Gastroesophageal sphincter (tissue), 4 donors: ENCODE measurements at regions not wholly inside any gene's neighbourhood (a gene's known extent, or its start where the extent isn't known, plus 50 kb on each side); places are given as distances from the start of the nearest gene placed in this dataset.

ENCODE experiments used
- ATAC-seq: fragments of 150-250 bp; one replicate; pipeline ENCODE4 v1.9.1; 2016; ENCODE audit warnings: mild to moderate bottlenecking, moderate library complexity
- H3K27ac ChIP-seq, 4 donors: fragments of 200-600 bp; sonication (generic) in 3 of 4; 1 replicate in 3 of 4; 2 replicates in 1 of 4; pipeline ENCODE4 v1.5.1; 2016 to 2019
- H3K27me3 ChIP-seq: fragments of 200-600 bp; sonication (generic); one replicate; pipeline ENCODE4 v1.5.1; 2019
- H3K36me3 ChIP-seq, 2 donors: fragments of 200-600 bp; sonication (generic); one replicate each; pipeline ENCODE4 v1.5.1; 2019; ENCODE audit warnings: control low read depth in 1 of 2
- H3K4me1 ChIP-seq, 3 donors: fragments of 200-600 bp; sonication (generic); 1 replicate in 2 of 3; 2 replicates in 1 of 3; pipeline ENCODE4 v1.5.1; 2016 to 2019; ENCODE audit warnings: control low read depth in 2 of 3
- H3K4me3 ChIP-seq, 2 donors: fragments of 200-600 bp; sonication (generic); one replicate each; pipeline ENCODE4 v1.5.1; 2019; ENCODE audit warnings: mild to moderate bottlenecking in 1 of 2, moderate library complexity in 1 of 2
- H3K9me3 ChIP-seq, 3 donors: fragments of 200-600 bp; sonication (generic); one replicate each; pipeline ENCODE4 v1.5.1; 2017 to 2019; ENCODE audit warnings: control low read depth in 2 of 3
- EP300 ChIP-seq: sonication (generic); formaldehyde crosslinking; IDR thresholded peaks from one replicate; pipeline ENCODE4 v1.6.1; 2017; ENCODE audit warnings: antibody characterized with exemption, mild to moderate bottlenecking
- POLR2A ChIP-seq, 2 donors: fragments of 450-650 bp; IDR thresholded peaks; one replicate each; pipeline ENCODE4 v1.6.1; 2017; ENCODE audit warnings: antibody characterized with exemption in 2 of 2, mild to moderate bottlenecking in 2 of 2, moderate library complexity in 1 of 2
- POLR2AphosphoS5 ChIP-seq: sonication (generic); formaldehyde crosslinking; IDR thresholded peaks from one replicate; pipeline ENCODE4 v1.6.1; 2017; ENCODE audit warnings: antibody characterized with exemption
- WGBS, 2 donors: methylation state at CpG; one replicate each; pipeline ENCODE4 v1.1.5; 2018; ENCODE audit warnings: low coverage in 1 of 2; 5-methylcytosine and 5-hydroxymethylcytosine counted together
- TF ChIP-seq, protein P1 (sequence below), 4 experiments: fragments of 200-600 bp in 2 of 4; fragments of 450-650 bp in 2 of 4; sonication (generic) in 1 of 4; IDR thresholded peaks; one replicate each; pipeline ENCODE4 v1.5.1; 2017 to 2019; ENCODE audit warnings: antibody characterized with exemption in 4 of 4, mild to moderate bottlenecking in 2 of 4, moderate library complexity in 2 of 4

DNA sequence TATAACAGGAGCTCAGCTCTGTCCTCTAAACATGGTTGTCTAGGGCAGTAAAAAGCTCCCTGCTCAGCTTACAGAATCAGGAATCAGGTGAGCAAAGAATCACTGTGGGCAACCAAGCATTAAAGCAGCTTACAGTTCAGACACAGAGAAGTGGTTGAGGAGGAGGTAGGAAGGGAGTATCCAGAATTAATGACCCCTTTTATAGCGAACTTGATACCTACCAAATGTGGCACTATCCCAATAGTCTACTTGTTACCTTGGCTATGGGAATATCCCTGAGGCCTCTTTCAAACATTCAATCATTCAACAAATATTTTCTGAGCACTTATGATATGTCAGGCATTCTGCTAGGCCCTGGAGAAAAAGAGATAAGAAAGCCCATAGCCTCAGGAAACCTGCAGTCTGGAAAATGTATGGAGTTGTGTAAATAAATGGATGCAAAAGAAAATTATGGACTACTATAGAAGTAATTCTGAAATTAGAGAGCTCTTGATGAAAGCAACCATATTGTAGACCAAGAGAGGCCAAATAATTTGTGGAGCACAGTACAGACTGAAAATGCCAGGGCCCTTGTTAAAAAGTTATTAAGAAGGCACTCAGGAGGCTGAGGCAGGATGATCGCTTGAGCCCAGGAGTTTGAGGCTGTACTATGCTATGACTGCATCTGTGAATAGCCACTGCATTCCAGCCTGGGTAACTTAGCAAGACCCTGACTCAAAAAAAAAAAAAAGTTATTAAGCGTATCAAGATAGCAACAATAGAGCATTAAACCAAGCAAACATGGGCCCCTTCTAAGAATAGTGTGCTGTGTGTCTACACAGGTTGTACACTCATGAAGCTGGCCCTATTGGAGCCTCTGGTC lies 134.0 kb upstream of the CPSF6 start:
- ATAC-seq = no peak
- Histone ChIP-seq H3K9me3 (no peaks in the 10 kb centered on the region), H3K36me3 (no peaks in the 10 kb centered on the region), H3K4me3 (no peak overlapping the region), H3K27ac (no peak overlapping the region), H3K27me3 (no peaks in the 10 kb centered on the region), H3K4me1 (peaks cover 3 to 21% (median 7%) of the 10 kb centered on the region in 3 donors)
- no peak for TF ChIP-seq POLR2AphosphoS5
- TF ChIP-seq, protein P1, sequence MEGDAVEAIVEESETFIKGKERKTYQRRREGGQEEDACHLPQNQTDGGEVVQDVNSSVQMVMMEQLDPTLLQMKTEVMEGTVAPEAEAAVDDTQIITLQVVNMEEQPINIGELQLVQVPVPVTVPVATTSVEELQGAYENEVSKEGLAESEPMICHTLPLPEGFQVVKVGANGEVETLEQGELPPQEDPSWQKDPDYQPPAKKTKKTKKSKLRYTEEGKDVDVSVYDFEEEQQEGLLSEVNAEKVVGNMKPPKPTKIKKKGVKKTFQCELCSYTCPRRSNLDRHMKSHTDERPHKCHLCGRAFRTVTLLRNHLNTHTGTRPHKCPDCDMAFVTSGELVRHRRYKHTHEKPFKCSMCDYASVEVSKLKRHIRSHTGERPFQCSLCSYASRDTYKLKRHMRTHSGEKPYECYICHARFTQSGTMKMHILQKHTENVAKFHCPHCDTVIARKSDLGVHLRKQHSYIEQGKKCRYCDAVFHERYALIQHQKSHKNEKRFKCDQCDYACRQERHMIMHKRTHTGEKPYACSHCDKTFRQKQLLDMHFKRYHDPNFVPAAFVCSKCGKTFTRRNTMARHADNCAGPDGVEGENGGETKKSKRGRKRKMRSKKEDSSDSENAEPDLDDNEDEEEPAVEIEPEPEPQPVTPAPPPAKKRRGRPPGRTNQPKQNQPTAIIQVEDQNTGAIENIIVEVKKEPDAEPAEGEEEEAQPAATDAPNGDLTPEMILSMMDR (IDR thresholded peaks at IDR 0.05) = no peak
- TF ChIP-seq POLR2A (IDR thresholded peaks at IDR 0.05) = no peak
- TF ChIP-seq EP300 = no peak
- WGBS, 2 donors = 75 to 79% methylated on average over 1 to 3 of the region's 3 CpGs

DNA sequence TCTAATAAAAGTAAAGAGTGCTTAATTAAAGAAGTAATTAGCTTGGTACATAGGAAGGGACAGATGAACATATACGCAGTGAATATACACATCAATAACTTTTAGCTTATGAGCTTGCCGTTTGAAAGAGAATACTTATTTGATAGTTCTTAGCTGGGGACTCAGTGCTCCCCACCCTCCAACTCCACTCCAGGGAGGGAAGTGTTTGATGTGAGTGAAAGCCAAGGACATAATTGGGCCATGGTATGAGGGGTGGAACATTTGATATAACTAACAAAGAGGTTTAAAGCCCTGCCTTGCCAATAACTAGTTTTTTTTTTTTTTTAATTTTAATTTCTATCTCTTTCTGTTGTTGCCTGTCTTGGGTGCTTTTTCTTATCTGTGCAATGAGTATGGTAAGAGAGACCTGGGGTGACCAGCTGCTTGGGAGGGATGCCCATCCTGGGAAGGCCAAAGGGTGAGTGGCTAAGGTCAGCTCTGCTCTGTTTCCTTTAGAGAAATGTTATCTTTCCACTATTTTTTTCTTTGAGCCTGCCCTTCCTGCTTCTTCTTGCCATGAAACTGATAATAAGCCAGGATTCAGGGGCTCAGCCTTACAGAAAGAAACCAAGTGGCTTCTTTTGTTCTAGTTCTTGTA lies 132.8 kb upstream of the CPSF6 start:
- Histone ChIP-seq H3K4me3 (no peak overlapping the region), H3K9me3 (no peaks in the 10 kb centered on the region), H3K4me1 (peaks cover 3 to 21% (median 7%) of the 10 kb centered on the region in 3 donors), H3K27ac (no peak overlapping the region), H3K27me3 (no peaks in the 10 kb centered on the region), H3K36me3 (no peaks in the 10 kb centered on the region)
- 79 to 95% methylated on average over 2 of the region's 2 CpGs for WGBS, 2 donors
- TF ChIP-seq EP300 (no peak), POLR2A (IDR thresholded peaks at IDR 0.05) (no peak), POLR2AphosphoS5 (no peak)
- TF ChIP-seq, protein P1 (IDR thresholded peaks at IDR 0.05) = no peak
- no peak for ATAC-seq

DNA sequence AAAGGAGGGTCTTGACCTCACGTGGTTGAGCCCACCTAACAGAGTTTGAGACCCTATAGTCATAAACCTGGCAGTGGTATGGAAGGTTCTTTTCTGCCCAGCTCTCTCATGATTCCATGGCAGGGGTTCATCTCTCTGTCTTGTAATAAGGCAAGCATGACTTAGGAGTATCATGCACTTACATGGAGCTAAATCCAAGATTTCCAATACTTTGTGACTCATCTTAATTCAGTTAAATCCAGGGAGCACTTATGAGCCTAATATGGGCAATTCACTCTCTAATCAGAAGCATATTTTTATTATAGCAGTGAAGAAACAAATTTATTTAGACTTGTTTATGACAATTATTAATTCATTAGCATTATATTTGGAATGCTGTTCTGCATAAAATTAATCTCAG lies 131.8 kb upstream of the CPSF6 start:
- Histone ChIP-seq H3K27me3 (no peaks in the 10 kb centered on the region), H3K4me1 (peaks cover 3 to 21% (median 7%) of the 10 kb centered on the region in 3 donors), H3K9me3 (no peaks in the 10 kb centered on the region), H3K36me3 (no peaks in the 10 kb centered on the region), H3K27ac (peak overlapping the region in 1 of 4 donors; percentile 20), H3K4me3 (no peak overlapping the region)
- 57 to 83% methylated on average over 1 of the region's 1 CpG for WGBS, 2 donors
- ATAC-seq = no peak
- TF ChIP-seq, protein P1 (IDR thresholded peaks at IDR 0.05) = no peak
- no peak for TF ChIP-seq EP300
- TF ChIP-seq POLR2AphosphoS5 = no peak
- no peak for TF ChIP-seq POLR2A (IDR thresholded peaks at IDR 0.05)

DNA sequence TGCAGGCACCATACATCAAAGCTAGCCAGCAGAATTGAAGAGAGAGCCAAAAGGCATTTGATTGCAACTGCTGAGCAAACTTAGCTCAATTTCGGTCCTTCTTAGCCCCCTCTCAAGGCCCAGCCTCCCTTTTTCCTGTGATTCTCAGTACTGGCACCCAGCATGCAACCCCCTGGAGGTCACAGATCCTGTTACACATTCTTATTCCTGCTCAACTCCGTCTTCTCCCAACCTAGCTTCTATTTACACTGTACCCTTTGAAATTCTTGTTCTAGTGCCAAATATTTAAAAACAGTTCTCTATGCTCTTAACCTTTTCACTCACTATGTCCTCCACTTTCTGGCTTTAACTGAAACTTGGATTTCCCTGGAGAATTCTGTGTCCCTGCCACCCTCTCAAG lies 131.3 kb upstream of the CPSF6 start:
- no peaks in the 10 kb centered on the region for H3K9me3 ChIP-seq
- H3K4me1 ChIP-seq = peaks cover 3 to 21% (median 7%) of the 10 kb centered on the region in 3 donors
- TF ChIP-seq POLR2A (IDR thresholded peaks at IDR 0.05) = no peak
- TF ChIP-seq, protein P1 (IDR thresholded peaks at IDR 0.05) = no peak
- no peak for TF ChIP-seq EP300
- no peak for TF ChIP-seq POLR2AphosphoS5
- H3K27ac ChIP-seq = peak overlapping the region in 2 of 4 donors; percentile 20 to 29
- H3K27me3 ChIP-seq = no peaks in the 10 kb centered on the region
- ATAC-seq = no peak
- no peaks in the 10 kb centered on the region for H3K36me3 ChIP-seq
- H3K4me3 ChIP-seq = no peak overlapping the region
- WGBS, 2 donors = 6 to 12% methylated on average over 2 of the region's 2 CpGs
